ENCODE measurements at regions not wholly inside any gene's neighbourhood (a gene's known extent, or its start where the extent isn't known, plus 50 kb on each side); places are given as distances from the start of the nearest gene placed in this dataset.
"Not testable (repeated sequence)": the region's sequence is repeated elsewhere in the genome, so short reads cannot be mapped to it uniquely, and the experiment has no call there.

- intact Hi-C loops (cut with DNase I): no loop called here
- DNase-seq (ENCODE audit: low spot score): no peak
These were observed 148.4 kb upstream of the CLINT1 start for GRCh38 chr5:158007336-158007735.

- no peak for DNase-seq (ENCODE audit: low spot score)
These were observed 140.8 kb upstream of the CLINT1 start for GRCh38 chr5:157999696-158000095.

GRCh38 chr5:157997991-157998504 lies 139.1 kb upstream of the CLINT1 start:
- intact Hi-C loops (cut with DNase I): loop anchor here (10.0 kb wide), 1 partner anchor 143 kb away; the partner anchor contains the start of gene CLINT1
- no peak for DNase-seq (ENCODE audit: low spot score)

More at GRCh38 chr5:157999696-158000095, 140.8 kb upstream of the CLINT1 start:
- intact Hi-C loops (cut with DNase I): loop anchor here (10.0 kb wide), 1 partner anchor 145 kb away; the partner anchor contains the start of gene CLINT1

- intact Hi-C loops (cut with DNase I): loop anchor here (1.0 to 10.0 kb wide), 3 partner anchors 140 to 233 kb away; partner anchors contain the start of gene CLINT1
- no peak for DNase-seq (ENCODE audit: low spot score)
These were observed 136.1 kb upstream of the CLINT1 start for GRCh38 chr5:157994906-157995519.

GRCh38 chr5:157993986-157994691 lies 135.2 kb upstream of the CLINT1 start:
- intact Hi-C loops (cut with DNase I): loop anchor here (2.0 to 10.0 kb wide), 2 partner anchors 139 to 177 kb away; partner anchors contain the start of gene CLINT1

GRCh38 chr5:157993201-157993600 lies 134.3 kb upstream of the CLINT1 start:
- no peak for DNase-seq (ENCODE audit: low spot score)
- intact Hi-C loops (cut with DNase I): loop anchor here (10.0 kb wide), 1 partner anchor 138 kb away; the partner anchor contains the start of gene CLINT1

More at GRCh38 chr5:157993986-157994691, 135.2 kb upstream of the CLINT1 start:
- DNase-seq (ENCODE audit: low spot score): no peak

- no peak for DNase-seq (ENCODE audit: low spot score)
- intact Hi-C loops (cut with DNase I): loop anchor here (10.0 kb wide), 1 partner anchor 136 kb away; the partner anchor contains the start of gene CLINT1
These were observed 131.7 kb upstream of the CLINT1 start for GRCh38 chr5:157990583-157991181.

- DNase-seq (ENCODE audit: low spot score): no peak
- intact Hi-C loops (cut with DNase I): no loop called here
These were observed 130.4 kb upstream of the CLINT1 start for GRCh38 chr5:157989296-157989695.

GRCh38 chr5:157987259-157987658 lies 128.3 kb upstream of the CLINT1 start:
- no peak for DNase-seq (ENCODE audit: low spot score)
- intact Hi-C loops (cut with DNase I): no loop called here

- intact Hi-C loops (cut with DNase I): no loop called here
- DNase-seq (ENCODE audit: low spot score): no peak
These were observed 127.6 kb upstream of the CLINT1 start for GRCh38 chr5:157986431-157986990.

GRCh38 chr5:157984611-157985010 lies 125.7 kb upstream of the CLINT1 start:
- DNase-seq (ENCODE audit: low spot score): no peak
- intact Hi-C loops (cut with DNase I): no loop called here

GRCh38 chr5:157983906-157984551 lies 125.1 kb upstream of the CLINT1 start:
- no peak for DNase-seq (ENCODE audit: low spot score)
- intact Hi-C loops (cut with DNase I): no loop called here

GRCh38 chr5:157978061-157978460 lies 119.1 kb upstream of the CLINT1 start:
- intact Hi-C loops (cut with DNase I): no loop called here
- no peak for DNase-seq (ENCODE audit: low spot score)

- no peak for DNase-seq (ENCODE audit: low spot score)
- intact Hi-C loops (cut with DNase I): no loop called here
These were observed 117.5 kb upstream of the CLINT1 start for GRCh38 chr5:157976429-157976828.

- DNase-seq (ENCODE audit: low spot score): no peak
- intact Hi-C loops (cut with DNase I): no loop called here
These were observed 113.6 kb upstream of the CLINT1 start for GRCh38 chr5:157972579-157972978.

GRCh38 chr5:157971571-157972216 lies 112.7 kb upstream of the CLINT1 start:
- no peak for DNase-seq (ENCODE audit: low spot score)
- intact Hi-C loops (cut with DNase I): no loop called here

GRCh38 chr5:157968570-157968969 lies 109.6 kb upstream of the CLINT1 start:
- DNase-seq (ENCODE audit: low spot score); intact Hi-C loops (cut with DNase I): not testable (repeated sequence)

- no peak for DNase-seq (ENCODE audit: low spot score)
- intact Hi-C loops (cut with DNase I): no loop called here
These were observed 107.0 kb upstream of the CLINT1 start for GRCh38 chr5:157965989-157966388.

Measured in cardiac septum (tissue), 1 donor.